IMR-90 (cell line): ENCODE measurements at regions not wholly inside any gene's neighbourhood (a gene's known extent, or its start where the extent isn't known, plus 50 kb on each side); places are given as distances from the start of the nearest gene placed in this dataset.

Source experiments
- ATAC-seq: fragments of 200-7000 bp; cut with Tn5 transposase; 2 replicates; pipeline ENCODE4 v1.9.1; 2020; ENCODE audit warnings: low read depth, mild to moderate bottlenecking, moderate library complexity
- BruUV-seq: library from RNA; stranded (reverse); fragments of 400-500 nt; replicated peaks from 2 replicates; lab custom pipeline; 2021; lab: Mats Ljungman, UMichigan
- CTCF ChIA-PET: fragments of 300-600 bp; formaldehyde crosslinking; extraction: SDS; loops from one replicate; lab custom pipeline; 2021; ENCODE audit warnings: antibody characterized with exemption; lab: Yijun Ruan, JAX
- POLR2A ChIA-PET: fragments of 300-600 bp; sonication (Branson Sonifier 250); formaldehyde crosslinking; loops from one replicate; lab custom pipeline; 2022; ENCODE audit warnings: antibody characterized with exemption; ENCODE audit not compliant: unreplicated experiment; lab: Charles Lee
- DNase-seq: peaks from one replicate; pipeline ENCODE4 v3.0.0; 2013
- H2AFZ ChIP-seq: replicated peaks from 2 replicates; pipeline ENCODE3; 2013; ENCODE audit warnings: low read length, mild to moderate bottlenecking; ENCODE audit not compliant: poor library complexity
- H2AK5ac ChIP-seq: 2 replicates; pipeline ENCODE4 v1.6.1; 2013; ENCODE audit warnings: low read depth, low read length, inconsistent platforms
- H2AK9ac ChIP-seq: replicated peaks from 2 replicates; pipeline ENCODE3; 2013; ENCODE audit warnings: mild to moderate bottlenecking, low read depth, low read length, moderate library complexity; ENCODE audit not compliant: poor library complexity
- H2BK120ac ChIP-seq: 2 replicates; pipeline ENCODE4 v1.6.1; 2013; ENCODE audit warnings: low read depth, low read length, inconsistent platforms
- H2BK15ac ChIP-seq: 3 replicates; pipeline ENCODE4 v1.6.1; 2013; ENCODE audit warnings: low read depth, low read length, inconsistent platforms
- H2BK20ac ChIP-seq: 2 replicates; pipeline ENCODE4 v1.6.1; 2013; ENCODE audit warnings: low read depth, mild to moderate bottlenecking, inconsistent platforms, low read length, moderate library complexity
- H2BK5ac ChIP-seq: 2 replicates; pipeline ENCODE4 v1.6.1; 2013; ENCODE audit warnings: mild to moderate bottlenecking, low read depth, low read length, inconsistent platforms; ENCODE audit not compliant: poor library complexity, severe bottlenecking
- H3K14ac ChIP-seq: replicated peaks from 2 replicates; pipeline ENCODE4 v1.6.1; 2013; ENCODE audit warnings: low read depth, low read length, inconsistent platforms
- H3K18ac ChIP-seq: 2 replicates; pipeline ENCODE4 v1.6.1; 2013; ENCODE audit warnings: low read depth, low read length, control low read depth
- H3K23ac ChIP-seq: 2 replicates; pipeline ENCODE4 v1.6.1; 2013; ENCODE audit warnings: low read depth, low read length, inconsistent platforms
- H3K27ac ChIP-seq: 2 replicates; pipeline ENCODE4 v1.5.1; 2013; ENCODE audit warnings: mild to moderate bottlenecking, control low read depth, low read length; ENCODE audit not compliant: insufficient read depth
- H3K27me3 ChIP-seq: 2 replicates; pipeline ENCODE4 v1.6.1; 2013; ENCODE audit warnings: low read length; ENCODE audit not compliant: control insufficient read depth, insufficient read depth
- H3K36me3 ChIP-seq: 2 replicates; pipeline ENCODE4 v1.6.1; 2013; ENCODE audit warnings: low read length, mixed read lengths; ENCODE audit not compliant: control insufficient read depth, insufficient read depth
- H3K4ac ChIP-seq: 2 replicates; pipeline ENCODE4 v1.6.1; 2013; ENCODE audit warnings: low read depth, low read length, inconsistent platforms
- H3K4me1 ChIP-seq: 2 replicates; pipeline ENCODE4 v1.6.1; 2013; ENCODE audit warnings: low read length, mixed read lengths; ENCODE audit not compliant: control insufficient read depth, insufficient read depth
- H3K4me2 ChIP-seq: 2 replicates; pipeline ENCODE4 v1.6.1; 2013; ENCODE audit warnings: low read depth, mild to moderate bottlenecking, control low read depth, low read length, moderate library complexity
- H3K4me3 ChIP-seq: 2 replicates; pipeline ENCODE4 v1.5.1; 2013; ENCODE audit warnings: low read depth, mild to moderate bottlenecking, control low read depth, low read length, moderate library complexity; ENCODE audit not compliant: insufficient read depth
- H3K56ac ChIP-seq: 2 replicates; pipeline ENCODE4 v1.6.1; 2013; ENCODE audit warnings: low read length, inconsistent platforms; ENCODE audit not compliant: insufficient read depth; ENCODE audit errors: extremely low read depth
- H3K79me1 ChIP-seq, 2 experiments: 2 replicates each; pipeline ENCODE4 v1.6.1; 2013; ENCODE audit warnings: low read length in 2 of 2, inconsistent platforms in 1 of 2, low read depth in 1 of 2
- H3K9ac ChIP-seq: 2 replicates; pipeline ENCODE4 v1.6.1; 2013; ENCODE audit warnings: low read depth, low read length, control low read depth
- H3K9me1 ChIP-seq: 2 replicates; pipeline ENCODE4 v1.6.1; 2013; ENCODE audit warnings: low read length, inconsistent platforms; ENCODE audit not compliant: insufficient read depth
- H3K9me3 ChIP-seq: 2 replicates; pipeline ENCODE4 v1.6.1; 2013; ENCODE audit warnings: low read length; ENCODE audit not compliant: control insufficient read depth, insufficient read depth
- H4K20me1 ChIP-seq: 2 replicates; pipeline ENCODE4 v1.6.1; 2013; ENCODE audit warnings: low read length, inconsistent platforms; ENCODE audit not compliant: insufficient read depth
- H4K5ac ChIP-seq: 2 replicates; pipeline ENCODE4 v1.6.1; 2013; ENCODE audit warnings: mild to moderate bottlenecking, low read depth, low read length, control low read depth
- H4K8ac ChIP-seq, 2 experiments: 2 replicates each; pipeline ENCODE4 v1.6.1; 2013; ENCODE audit warnings: low read depth in 2 of 2, low read length in 2 of 2, control low read depth in 1 of 2, inconsistent platforms in 1 of 2
- H4K91ac ChIP-seq: 2 replicates; pipeline ENCODE4 v1.6.1; 2013; ENCODE audit warnings: low read depth, low read length, inconsistent platforms; ENCODE audit not compliant: insufficient read depth
- CHD1 ChIP-seq: IDR thresholded peaks from 2 replicates; pipeline ENCODE4 v1.6.1; 2012; ENCODE audit warnings: low read depth, low read length, improper control_type of control experiment
- ELK1 ChIP-seq: fragments of 150-350 bp; IDR thresholded peaks from 2 replicates; pipeline ENCODE4 v1.6.1; 2016; ENCODE audit warnings: low read depth, mild to moderate bottlenecking, low read length, moderate library complexity, borderline replicate concordance
- FOS ChIP-seq: fragments of 150-350 bp; IDR thresholded peaks from 2 replicates; pipeline ENCODE4 v1.6.1; 2016; ENCODE audit warnings: low read depth, low read length
- MXI1 ChIP-seq: IDR thresholded peaks from 2 replicates; pipeline ENCODE4 v1.6.1; 2012; ENCODE audit warnings: low read depth, mild to moderate bottlenecking, low read length, moderate library complexity, borderline replicate concordance
- NFE2L2 ChIP-seq: fragments of 150-350 bp; IDR thresholded peaks from 2 replicates; pipeline ENCODE4 v1.6.1; 2016; ENCODE audit warnings: low read depth, mild to moderate bottlenecking, low read length
- POLR2A ChIP-seq: IDR thresholded peaks from 2 replicates; pipeline ENCODE4 v1.6.1; 2012; ENCODE audit warnings: mild to moderate bottlenecking, low read depth, low read length
- RAD21 ChIP-seq: IDR thresholded peaks from 2 replicates; pipeline ENCODE4 v1.6.1; 2012; ENCODE audit warnings: low read length, improper control_type of control experiment
- RCOR1 ChIP-seq: IDR thresholded peaks from 2 replicates; pipeline ENCODE4 v1.6.1; 2012; ENCODE audit warnings: mild to moderate bottlenecking, low read length, improper control_type of control experiment; ENCODE audit not compliant: insufficient replicate concordance
- RFX5 ChIP-seq: IDR thresholded peaks from 2 replicates; pipeline ENCODE4 v1.8.0; 2012; ENCODE audit warnings: low read depth, mild to moderate bottlenecking, low read length, moderate library complexity
- SMC3 ChIP-seq: fragments of 150-350 bp; IDR thresholded peaks from 2 replicates; pipeline ENCODE4 v1.6.1; 2016; ENCODE audit warnings: low read depth, mild to moderate bottlenecking, antibody characterized with exemption, low read length, moderate library complexity
- whole genome bisulfite sequencing, 2 experiments: methylation state at CpG; one replicate each; pipeline versions ENCODE4 v1.1.5 to v1.1.7; 2013; ENCODE audit warnings: missing lambda C conversion rate in 2 of 2; ENCODE audit not compliant: insufficient read length in 1 of 2; ENCODE audit errors: extremely low coverage in 2 of 2; 5-methylcytosine and 5-hydroxymethylcytosine counted together
- dilution Hi-C: fragments of 300-500 bp; cut with HindIII; formaldehyde crosslinking; loops from one replicate; pipeline ENCODE4 v1.14.3; 2018; ENCODE audit warnings: low sequenced_read_pairs; ENCODE audit not compliant: unreplicated experiment
- in situ Hi-C: fragments of 300-500 bp; cut with MboI; formaldehyde crosslinking; loops from 3 replicates; pipeline ENCODE4 v1.14.3; 2019; ENCODE audit warnings: low sequenced_read_pairs, inconsistent platforms, mixed read lengths
- intact Hi-C: fragments of 100-400 bp; cut with micrococcal nuclease; formaldehyde crosslinking; loops from 2 replicates; pipeline ENCODE4 v1.10.0; 2022

DNA sequence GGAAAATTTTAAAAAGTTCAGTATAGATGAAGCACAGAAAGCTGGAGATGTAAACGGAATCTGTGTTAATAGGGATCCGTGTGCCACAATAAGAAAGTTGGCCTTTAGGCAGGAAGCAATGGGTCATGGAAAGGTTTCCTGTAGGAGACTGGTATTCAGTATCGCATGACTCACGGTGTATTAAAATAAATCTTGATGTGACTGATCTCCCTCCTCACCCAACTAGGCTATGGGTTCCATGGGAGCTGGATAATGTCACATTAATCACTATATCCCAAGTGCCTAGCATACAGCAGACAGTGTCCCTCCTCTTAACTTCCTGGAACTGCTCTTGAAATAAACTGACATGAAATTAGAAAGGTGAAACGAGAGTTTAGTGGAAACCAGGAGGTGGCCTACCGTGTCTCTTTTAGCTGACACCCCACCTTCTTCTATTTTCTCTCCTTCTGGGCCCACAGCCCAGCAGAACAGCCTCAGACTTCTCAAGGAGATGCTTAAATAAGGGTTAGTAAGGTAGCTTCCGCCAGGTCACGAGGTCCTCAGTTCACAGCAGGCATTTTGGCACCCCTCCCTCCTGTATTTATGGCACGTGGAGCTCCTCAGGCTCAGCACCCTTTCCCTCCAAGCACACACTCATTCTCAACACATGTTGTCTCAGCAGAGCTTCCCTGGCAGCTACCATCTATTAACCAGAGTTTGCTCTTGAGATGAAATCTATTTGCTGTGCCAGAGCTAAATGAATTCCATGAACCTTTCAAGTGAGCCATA lies 118.8 kb downstream of the NXPE2 start:
- ATAC-seq (no peak), DNase-seq (no peak)
- Histone ChIP-seq H2BK5ac (no peak overlapping the region), H3K4me2 (no peak overlapping the region), H3K27ac (no peak overlapping the region), H3K4ac (no peak overlapping the region), H2AK5ac (no peak overlapping the region), H3K14ac (no peak overlapping the region), H4K5ac (no peak overlapping the region), H3K9me3 (no peaks in the 10 kb centered on the region), H2AFZ (no peak overlapping the region), H3K4me3 (no peak overlapping the region), H3K9ac (no peak overlapping the region), H2BK120ac (no peak overlapping the region), H4K8ac (no peak overlapping the region), H3K36me3 (no peaks in the 10 kb centered on the region), H3K4me1 (no peaks in the 10 kb centered on the region), H3K18ac (no peak overlapping the region), H3K79me1 (no peaks in the 10 kb centered on the region), H4K91ac (no peak overlapping the region), H3K9me1 (no peaks in the 10 kb centered on the region), H2BK15ac (no peak overlapping the region), H3K23ac (no peak overlapping the region), H3K56ac (no peak overlapping the region), H4K20me1 (no peaks in the 10 kb centered on the region), H3K27me3 (no peaks in the 10 kb centered on the region), H2AK9ac (no peak overlapping the region), H2BK20ac (no peak overlapping the region)
- dilution Hi-C loops (no loop called here), intact Hi-C loops (no loop called here), in situ Hi-C loops (no loop called here)
- 20% methylated on average over 2 of the region's 9 CpGs; no CpG with 5 or more reads in 1 of the 2 experiments for WGBS, 2 experiments
- no TSS peak for BruUV-seq
- CTCF ChIA-PET = interaction anchor here (0.8 kb wide), 1 partner anchor 13 kb away, joined by 3 read pairs; no protein-coding TSS in a partner anchor
- POLR2A ChIA-PET = no interaction called here
- no peak for TF ChIP-seq POLR2A
- TF ChIP-seq FOS = no peak
- TF ChIP-seq RCOR1 = no peak
- TF ChIP-seq MXI1 = no peak
- no peak for TF ChIP-seq SMC3
- no peak for TF ChIP-seq NFE2L2
- TF ChIP-seq CHD1 = no peak
- TF ChIP-seq RAD21 = no peak
- TF ChIP-seq RFX5 = no peak
- no peak for TF ChIP-seq ELK1
